HS-27A (cell line): ENCODE measurements at regions not wholly inside any gene's neighbourhood (a gene's known extent, or its start where the extent isn't known, plus 50 kb on each side); places are given as distances from the start of the nearest gene placed in this dataset.
"Not testable (repeated sequence)": the region's sequence is repeated elsewhere in the genome, so short reads cannot be mapped to it uniquely, and the experiment has no call there.

Experiments
- DNase-seq: peaks from one replicate; pipeline ENCODE4 v3.0.0-alpha.2; 2012; ENCODE audit warnings: low read depth, missing footprints

GRCh38 chr3:82165266-82165665, 403.8 kb upstream of the GBE1 start:
- no peak for DNase-seq

GRCh38 chr3:82163907-82164520, 402.6 kb upstream of the GBE1 start:
- DNase-seq, result no peak

- peak; percentile 81 for DNase-seq
Observed at GRCh38 chr3:82157952-82158351, 396.5 kb upstream of the GBE1 start.

- not testable (repeated sequence) for DNase-seq
Observed at GRCh38 chr3:82153892-82154291, 392.4 kb upstream of the GBE1 start.

GRCh38 chr3:82145742-82146141, 384.3 kb upstream of the GBE1 start:
- DNase-seq, result no peak

- no peak for DNase-seq
Observed at GRCh38 chr3:82144811-82145210, 383.4 kb upstream of the GBE1 start.

- no peak for DNase-seq
Observed at GRCh38 chr3:82143661-82144412, 382.4 kb upstream of the GBE1 start.

- no peak for DNase-seq
Observed at GRCh38 chr3:82141592-82141991, 380.1 kb upstream of the GBE1 start.

GRCh38 chr3:82137861-82138260, 376.4 kb upstream of the GBE1 start:
- DNase-seq, result no peak

GRCh38 chr3:82137050-82137449, 375.6 kb upstream of the GBE1 start:
- DNase-seq, result no peak

- DNase-seq, result peak; percentile 34
Observed at GRCh38 chr3:82133070-82133606, 371.7 kb upstream of the GBE1 start.

- no peak for DNase-seq
Observed at GRCh38 chr3:82132210-82133069, 371.0 kb upstream of the GBE1 start.

- no peak for DNase-seq
Observed at GRCh38 chr3:82130046-82130445, 368.6 kb upstream of the GBE1 start.

- DNase-seq, result no peak
Observed at GRCh38 chr3:82129221-82129801, 367.9 kb upstream of the GBE1 start.

GRCh38 chr3:82128271-82128670, 366.8 kb upstream of the GBE1 start:
- no peak for DNase-seq

GRCh38 chr3:82122554-82123345, 361.3 kb upstream of the GBE1 start:
- DNase-seq, result no peak

GRCh38 chr3:82114589-82114988, 353.1 kb upstream of the GBE1 start:
- DNase-seq, result no peak

- DNase-seq, result not testable (repeated sequence)
Observed at GRCh38 chr3:82110721-82111120, 349.3 kb upstream of the GBE1 start.

GRCh38 chr3:82103241-82103640, 341.8 kb upstream of the GBE1 start:
- no peak for DNase-seq

- DNase-seq, result no peak
Observed at GRCh38 chr3:82100378-82100777, 338.9 kb upstream of the GBE1 start.

- DNase-seq, result no peak
Observed at GRCh38 chr3:82093641-82094040, 332.2 kb upstream of the GBE1 start.
